ENCODE measurements at regions not wholly inside any gene's neighbourhood (a gene's known extent, or its start where the extent isn't known, plus 50 kb on each side); places are given as distances from the start of the nearest gene placed in this dataset.

DNA sequence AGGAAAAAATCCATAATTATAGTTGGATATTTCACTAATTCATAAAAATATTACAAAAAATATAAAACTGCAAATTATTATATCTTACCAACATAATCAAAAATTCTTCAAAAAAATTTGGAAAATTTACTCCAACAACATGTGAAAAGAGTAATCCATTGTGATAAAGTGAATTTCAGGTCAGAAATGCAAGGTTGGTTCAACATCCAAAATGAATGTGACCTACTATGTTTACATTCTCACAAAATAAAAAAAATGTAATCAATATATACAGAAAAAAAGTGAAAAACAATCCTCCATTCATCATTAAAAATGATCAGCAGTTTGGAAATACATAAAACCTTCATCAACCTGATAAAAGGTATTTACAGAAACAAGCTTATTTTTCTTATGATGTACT is 1252.2 kb downstream of the JRKL start:
- Histone ChIP-seq H2AFZ (replicated peaks) (no peak overlapping the region), H3K9me3 (ENCODE audit: low read depth) (peaks cover 4% of the 10 kb centered on the region), H3K9ac (no peak overlapping the region), H3K4me3 (no peak overlapping the region), H3K27me3 (no peaks in the 10 kb centered on the region), H4K20me1 (ENCODE audit: low read depth) (no peaks in the 10 kb centered on the region), H3K4me2 (no peak overlapping the region), H3F3A (ENCODE audit: low read depth) (no peaks in the 10 kb centered on the region), H3K79me2 (ENCODE audit: low read depth) (no peaks in the 10 kb centered on the region), H3K27ac (no peak overlapping the region), H3K36me3 (no peaks in the 10 kb centered on the region), H3K4me1 (no peaks in the 10 kb centered on the region)
- no peak for DNase-seq (ENCODE audit: low spot score)
- Mint-ChIP-seq H3K36me3 (no peaks in the 10 kb centered on the region), H3K9me3 (peaks cover 2% of the 10 kb centered on the region), H3K27ac (no peak overlapping the region), H3K4me1 (no peaks in the 10 kb centered on the region), H3K4me3 (no peak overlapping the region), H3K27me3 (ENCODE audit: insufficient read depth, low read depth) (peaks cover 4% of the 10 kb centered on the region)
- TF ChIP-seq EZH2phosphoT487 (IDR thresholded peaks at IDR 0.05) (no peak), EZH2 (IDR thresholded peaks at IDR 0.05) (no peak), CTCF (IDR thresholded peaks at IDR 0.05) (no peak)

GRCh38 chr11:97645736-97646135 is 1255.9 kb downstream of the JRKL start:
- no peaks in the 10 kb centered on the region for H3K36me3 Mint-ChIP-seq
- H3K9me3 ChIP-seq (ENCODE audit: low read depth), result peaks cover 4% of the 10 kb centered on the region
- no peak overlapping the region for H3K4me2 ChIP-seq
- no peak overlapping the region for H3K27ac ChIP-seq
- peaks cover 2% of the 10 kb centered on the region for H3K9me3 Mint-ChIP-seq
- H3K4me3 ChIP-seq, result no peak overlapping the region
- H3K27me3 Mint-ChIP-seq (ENCODE audit: insufficient read depth, low read depth), result peaks cover 2% of the 10 kb centered on the region
- no peak overlapping the region for H3K9ac ChIP-seq
- H4K20me1 ChIP-seq (ENCODE audit: low read depth), result no peaks in the 10 kb centered on the region
- no peaks in the 10 kb centered on the region for H3K4me1 Mint-ChIP-seq
- no peak overlapping the region for H3K4me3 Mint-ChIP-seq
- no peaks in the 10 kb centered on the region for H3K4me1 ChIP-seq
- no peak for TF ChIP-seq EZH2phosphoT487 (IDR thresholded peaks at IDR 0.05)
- no peak for TF ChIP-seq EZH2 (IDR thresholded peaks at IDR 0.05)
- no peak for TF ChIP-seq CTCF (IDR thresholded peaks at IDR 0.05)
- no peaks in the 10 kb centered on the region for H3F3A ChIP-seq (ENCODE audit: low read depth)
- no peak overlapping the region for H2AFZ ChIP-seq (replicated peaks)
- H3K27ac Mint-ChIP-seq, result no peak overlapping the region
- H3K36me3 ChIP-seq, result no peaks in the 10 kb centered on the region
- H3K79me2 ChIP-seq (ENCODE audit: low read depth), result no peaks in the 10 kb centered on the region
- no peaks in the 10 kb centered on the region for H3K27me3 ChIP-seq
- DNase-seq (ENCODE audit: low spot score), result no peak

DNA sequence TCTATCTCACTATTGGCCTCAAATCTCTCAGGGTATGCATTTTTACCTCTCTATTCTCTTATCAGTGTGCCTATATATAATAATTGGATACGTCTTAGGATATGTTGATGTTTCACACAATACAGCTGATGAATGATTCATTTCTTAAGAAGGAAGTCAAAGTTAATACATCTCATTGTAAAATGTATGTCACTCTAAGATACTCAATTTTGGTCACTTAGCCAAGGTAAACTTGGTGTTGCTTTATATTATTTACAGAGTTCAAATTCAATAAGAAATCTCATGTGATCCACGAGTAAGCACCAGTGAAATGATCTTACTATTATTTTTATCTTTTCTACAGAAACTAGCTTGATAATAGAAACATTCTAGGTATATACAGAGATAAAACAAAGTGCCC is 1266.5 kb downstream of the JRKL start:
- Histone ChIP-seq H3K9ac (no peak overlapping the region), H3K9me3 (ENCODE audit: low read depth) (no peaks in the 10 kb centered on the region), H3F3A (ENCODE audit: low read depth) (no peaks in the 10 kb centered on the region), H2AFZ (replicated peaks) (no peak overlapping the region), H3K27me3 (no peaks in the 10 kb centered on the region), H3K4me2 (no peak overlapping the region), H3K36me3 (no peaks in the 10 kb centered on the region), H3K4me3 (no peak overlapping the region), H3K79me2 (ENCODE audit: low read depth) (no peaks in the 10 kb centered on the region), H4K20me1 (ENCODE audit: low read depth) (no peaks in the 10 kb centered on the region), H3K4me1 (no peaks in the 10 kb centered on the region), H3K27ac (no peak overlapping the region)
- Mint-ChIP-seq H3K27ac (no peak overlapping the region), H3K4me1 (no peaks in the 10 kb centered on the region), H3K27me3 (ENCODE audit: insufficient read depth, low read depth) (peaks cover 2% of the 10 kb centered on the region), H3K4me3 (no peak overlapping the region), H3K36me3 (no peaks in the 10 kb centered on the region), H3K9me3 (peaks cover 3% of the 10 kb centered on the region)
- no peak for TF ChIP-seq CTCF (IDR thresholded peaks at IDR 0.05)
- no peak for TF ChIP-seq EZH2phosphoT487 (IDR thresholded peaks at IDR 0.05)
- TF ChIP-seq EZH2 (IDR thresholded peaks at IDR 0.05), result no peak
- no peak for DNase-seq (ENCODE audit: low spot score)

DNA sequence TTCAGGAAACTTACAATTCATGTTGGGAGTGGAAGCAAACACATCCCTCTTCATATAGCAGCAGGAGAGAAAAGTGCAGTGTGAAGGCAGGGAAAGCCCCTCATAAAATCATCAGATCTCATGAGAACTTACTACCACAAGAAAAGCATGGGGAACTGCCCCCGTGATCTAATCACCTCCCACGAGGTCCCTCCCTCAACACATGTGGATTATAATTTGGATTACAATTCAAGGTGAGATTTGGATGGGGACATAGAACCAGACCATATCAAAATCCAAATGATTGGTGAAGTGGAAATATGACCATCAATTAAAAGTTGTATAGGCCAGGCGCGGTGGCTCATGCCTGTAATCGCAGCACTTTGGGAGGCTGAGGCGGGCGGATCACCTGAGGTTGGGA is 1268.0 kb downstream of the JRKL start:
- no peak for TF ChIP-seq CTCF (IDR thresholded peaks at IDR 0.05)
- no peak for TF ChIP-seq EZH2phosphoT487 (IDR thresholded peaks at IDR 0.05)
- no peak for TF ChIP-seq EZH2 (IDR thresholded peaks at IDR 0.05)
- H3K27me3 ChIP-seq, result no peaks in the 10 kb centered on the region
- H3K4me3 Mint-ChIP-seq, result no peak overlapping the region

More for the DNA sequence above, 1268.0 kb downstream of the JRKL start:
- Mint-ChIP-seq H3K27me3 (ENCODE audit: insufficient read depth, low read depth) (peaks cover 2% of the 10 kb centered on the region), H3K27ac (no peak overlapping the region), H3K9me3 (peaks cover 3% of the 10 kb centered on the region), H3K4me1 (no peaks in the 10 kb centered on the region), H3K36me3 (no peaks in the 10 kb centered on the region)
- Histone ChIP-seq H3K4me1 (no peaks in the 10 kb centered on the region), H3K27ac (no peak overlapping the region), H2AFZ (replicated peaks) (no peak overlapping the region), H3K36me3 (no peaks in the 10 kb centered on the region), H3K9me3 (ENCODE audit: low read depth) (no peaks in the 10 kb centered on the region), H3K4me3 (no peak overlapping the region), H4K20me1 (ENCODE audit: low read depth) (no peaks in the 10 kb centered on the region), H3F3A (ENCODE audit: low read depth) (no peaks in the 10 kb centered on the region), H3K4me2 (no peak overlapping the region), H3K79me2 (ENCODE audit: low read depth) (no peaks in the 10 kb centered on the region), H3K9ac (no peak overlapping the region)
- DNase-seq (ENCODE audit: low spot score), result no peak
